Uterus (tissue), 2 donors: ENCODE measurements at regions not wholly inside any gene's neighbourhood (a gene's known extent, or its start where the extent isn't known, plus 50 kb on each side); places are given as distances from the start of the nearest gene placed in this dataset.

Experiments used
- POLR2A ChIP-seq, 2 donors: fragments of 450-650 bp; IDR thresholded peaks; one replicate each; pipeline ENCODE4 v1.6.1; 2016; ENCODE audit warnings: antibody characterized with exemption in 2 of 2, mild to moderate bottlenecking in 1 of 2, moderate library complexity in 1 of 2
- TF ChIP-seq, protein P1 (sequence below), 4 experiments: fragments of 200-600 bp in 2 of 4; fragments of 450-650 bp in 2 of 4; sonication (generic) in 2 of 4; IDR thresholded peaks; one replicate each; pipeline ENCODE4 v1.5.1; 2016 to 2019; ENCODE audit warnings: antibody characterized with exemption in 4 of 4, mild to moderate bottlenecking in 2 of 4, moderate library complexity in 1 of 4

DNA sequence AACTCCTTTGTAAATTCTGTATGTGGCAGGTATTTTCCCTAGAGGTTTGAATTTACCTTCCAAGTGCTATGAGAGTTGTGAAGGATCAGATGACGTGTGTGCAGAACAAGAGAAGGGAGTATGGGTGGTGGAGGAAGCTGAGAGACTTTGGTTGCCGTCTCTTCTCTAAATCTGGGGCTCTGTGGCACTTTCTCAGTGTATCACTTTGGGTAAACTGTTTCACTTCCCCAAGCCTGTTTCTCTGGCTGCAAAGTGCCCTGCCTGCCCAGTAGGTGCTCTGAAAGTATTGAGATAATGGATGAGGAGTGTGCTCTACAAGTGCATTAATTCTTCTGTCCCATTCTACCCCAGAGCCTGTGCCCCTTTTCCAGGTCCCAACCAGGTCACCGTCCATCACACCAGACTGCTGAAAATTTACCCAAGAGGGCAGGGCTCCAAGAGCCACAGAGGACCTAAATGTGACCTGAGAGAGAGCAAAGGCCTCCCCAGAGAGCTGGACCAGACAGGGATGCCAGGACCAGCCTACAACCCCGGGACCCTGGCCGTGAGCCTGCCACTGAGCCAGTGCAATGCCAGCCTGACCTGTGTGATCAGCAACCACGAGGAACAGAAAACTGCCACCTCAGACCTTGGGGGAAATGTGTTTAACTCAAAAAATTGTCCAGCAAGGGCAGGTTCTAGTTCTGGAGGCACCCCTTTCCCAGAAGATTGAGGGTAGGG is 131.6 kb upstream of the ETV3 start:
- TF ChIP-seq, protein P1, sequence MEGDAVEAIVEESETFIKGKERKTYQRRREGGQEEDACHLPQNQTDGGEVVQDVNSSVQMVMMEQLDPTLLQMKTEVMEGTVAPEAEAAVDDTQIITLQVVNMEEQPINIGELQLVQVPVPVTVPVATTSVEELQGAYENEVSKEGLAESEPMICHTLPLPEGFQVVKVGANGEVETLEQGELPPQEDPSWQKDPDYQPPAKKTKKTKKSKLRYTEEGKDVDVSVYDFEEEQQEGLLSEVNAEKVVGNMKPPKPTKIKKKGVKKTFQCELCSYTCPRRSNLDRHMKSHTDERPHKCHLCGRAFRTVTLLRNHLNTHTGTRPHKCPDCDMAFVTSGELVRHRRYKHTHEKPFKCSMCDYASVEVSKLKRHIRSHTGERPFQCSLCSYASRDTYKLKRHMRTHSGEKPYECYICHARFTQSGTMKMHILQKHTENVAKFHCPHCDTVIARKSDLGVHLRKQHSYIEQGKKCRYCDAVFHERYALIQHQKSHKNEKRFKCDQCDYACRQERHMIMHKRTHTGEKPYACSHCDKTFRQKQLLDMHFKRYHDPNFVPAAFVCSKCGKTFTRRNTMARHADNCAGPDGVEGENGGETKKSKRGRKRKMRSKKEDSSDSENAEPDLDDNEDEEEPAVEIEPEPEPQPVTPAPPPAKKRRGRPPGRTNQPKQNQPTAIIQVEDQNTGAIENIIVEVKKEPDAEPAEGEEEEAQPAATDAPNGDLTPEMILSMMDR (IDR thresholded peaks at IDR 0.05), result no peak
- no peak for TF ChIP-seq POLR2A (IDR thresholded peaks at IDR 0.05)
